Stimulated activated CD4-positive, alpha-beta T cell treated with anti-CD3 and anti-CD28 coated beads, Interleukin-15, amount 100 ng/mL, for 1 hour (primary cell): ENCODE measurements at regions not wholly inside any gene's neighbourhood (a gene's known extent, or its start where the extent isn't known, plus 50 kb on each side); places are given as distances from the start of the nearest gene placed in this dataset.
"Not testable (repeated sequence)": the region's sequence is repeated elsewhere in the genome, so short reads cannot be mapped to it uniquely, and the experiment has no call there.

Source experiments
- DNase-seq, 2 donors: peaks; one replicate each; pipeline ENCODE4 v3.0.0-alpha.2; 2020; ENCODE audit warnings: low read depth in 1 of 2, low spot score in 1 of 2

DNA sequence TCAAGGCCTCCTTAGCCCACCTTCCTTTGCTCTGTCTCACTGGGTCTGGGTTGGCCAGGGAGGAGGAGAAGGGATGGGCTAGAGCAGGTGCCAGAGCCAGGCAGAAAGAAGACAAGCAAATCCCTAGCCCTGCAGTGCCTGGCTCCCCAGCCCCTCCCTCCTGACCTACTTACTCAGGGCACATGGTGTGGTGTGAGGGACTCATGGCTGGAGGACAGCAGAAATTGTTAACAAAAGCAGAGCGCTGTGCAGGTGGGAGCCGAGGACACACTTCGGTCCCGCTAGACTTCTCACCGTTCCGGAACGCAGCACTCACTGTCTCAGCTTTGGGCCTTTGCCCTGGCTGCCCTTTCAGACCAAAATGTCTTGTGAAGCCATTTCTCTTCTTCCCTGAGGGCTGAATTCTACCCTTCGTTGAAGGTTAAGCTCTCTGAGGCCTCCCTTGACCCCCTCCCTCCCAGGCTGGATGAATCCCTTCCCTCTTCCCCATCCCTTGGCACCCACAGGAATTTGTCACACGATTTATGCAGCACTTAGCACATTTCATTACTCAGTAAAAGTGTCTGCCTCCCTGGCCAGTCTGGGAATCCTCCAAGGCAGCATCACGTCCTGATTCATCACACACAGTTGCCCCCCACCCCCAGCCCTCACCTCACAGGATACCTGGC is 263.9 kb upstream of the TRPC7 start:
- no peak for DNase-seq

DNA sequence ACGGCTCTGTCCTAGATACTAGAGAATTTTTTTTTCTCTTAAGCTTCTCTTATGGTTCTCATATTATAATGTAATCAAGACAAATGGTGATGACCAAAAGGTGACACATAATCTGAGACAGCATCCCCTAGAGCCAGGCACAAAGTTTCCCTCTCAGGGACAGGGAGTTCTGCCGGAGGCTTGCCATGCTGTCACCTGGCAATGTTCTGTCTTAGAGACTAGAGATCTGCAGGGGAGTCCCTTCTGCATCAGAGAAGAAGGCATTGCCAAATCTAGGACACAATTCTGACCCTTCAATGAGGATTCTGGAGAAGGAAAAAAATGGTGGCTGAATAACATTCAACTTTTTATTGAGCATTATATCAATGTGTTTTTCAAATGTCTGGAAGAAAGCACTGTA is 261.2 kb upstream of the TRPC7 start:
- DNase-seq = no peak

DNA sequence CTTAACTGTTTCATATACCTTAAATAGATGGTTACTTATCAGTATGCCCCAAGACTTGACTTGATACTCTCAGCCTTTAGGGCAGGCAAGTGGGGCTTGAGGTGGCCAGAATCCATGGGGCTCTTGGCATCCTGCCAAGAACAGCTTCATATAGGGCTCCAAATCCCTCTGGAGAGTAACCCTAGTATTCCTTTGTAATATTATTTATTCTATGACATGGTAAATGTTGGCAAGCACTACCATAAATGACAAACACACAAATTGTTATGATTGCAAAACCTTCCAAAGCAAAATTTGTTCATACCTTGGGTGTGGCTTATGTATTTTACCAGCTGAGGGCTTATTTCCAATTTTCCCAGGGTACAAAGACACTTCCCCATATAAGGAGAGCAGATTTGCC is 257.4 kb upstream of the TRPC7 start:
- no peak for DNase-seq

DNA sequence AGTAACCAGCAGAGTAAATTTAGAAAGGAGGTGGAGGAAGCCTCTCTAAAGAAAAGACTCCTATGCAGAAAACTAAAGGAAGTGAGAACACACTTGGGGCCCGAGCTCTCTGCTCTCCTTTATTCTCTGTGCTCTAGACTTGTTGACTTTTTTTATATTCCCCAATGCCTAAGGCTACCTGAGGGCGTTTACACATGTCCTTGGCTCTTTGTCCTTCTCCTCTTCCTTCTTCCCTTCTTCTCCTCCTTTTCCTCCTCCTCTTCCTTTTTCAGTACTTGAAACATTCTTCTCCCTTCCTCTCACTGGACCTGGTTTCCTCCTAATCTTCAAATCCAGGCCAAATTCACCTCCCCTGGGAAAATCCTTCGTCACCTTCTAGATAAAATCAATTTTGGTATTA is 256.4 kb upstream of the TRPC7 start:
- no peak for DNase-seq

DNA sequence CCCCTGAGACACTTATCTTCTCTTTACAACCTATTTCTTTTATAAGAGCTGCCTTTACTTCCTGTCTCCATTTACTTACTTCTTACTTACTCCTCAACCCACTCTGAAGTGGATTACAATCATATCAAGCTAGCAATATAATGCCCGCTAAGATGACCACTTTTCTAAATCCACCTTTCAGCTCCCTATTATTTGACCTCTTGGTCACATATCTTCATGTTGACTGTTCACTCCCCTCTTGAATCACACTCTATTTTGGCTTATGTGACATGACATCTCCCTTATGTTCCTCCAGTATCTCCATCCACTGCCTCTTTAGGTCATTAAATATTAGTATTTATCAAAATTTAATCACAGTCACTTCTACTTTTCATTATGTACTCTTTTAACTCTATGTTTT is 255.3 kb upstream of the TRPC7 start:
- DNase-seq = no peak

DNA sequence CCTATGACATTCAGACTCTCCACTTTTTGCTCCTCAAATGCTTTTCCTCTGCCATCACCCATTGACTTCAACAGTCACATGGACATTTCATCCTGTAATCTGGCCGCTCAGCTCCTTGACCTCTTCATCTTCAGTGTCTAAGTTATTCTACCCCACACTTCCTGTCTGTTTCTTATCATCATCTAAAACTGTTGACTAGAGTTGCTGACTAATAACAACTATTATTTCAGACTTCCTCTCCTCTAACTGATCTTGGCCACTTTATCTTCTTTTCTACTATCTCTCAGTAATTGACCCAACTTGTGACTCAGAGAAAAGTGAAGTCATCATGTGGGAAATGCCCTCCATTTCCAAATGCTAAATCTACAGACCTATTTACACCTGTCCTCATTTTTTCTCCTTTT is 254.7 kb upstream of the TRPC7 start:
- DNase-seq = no peak

DNA sequence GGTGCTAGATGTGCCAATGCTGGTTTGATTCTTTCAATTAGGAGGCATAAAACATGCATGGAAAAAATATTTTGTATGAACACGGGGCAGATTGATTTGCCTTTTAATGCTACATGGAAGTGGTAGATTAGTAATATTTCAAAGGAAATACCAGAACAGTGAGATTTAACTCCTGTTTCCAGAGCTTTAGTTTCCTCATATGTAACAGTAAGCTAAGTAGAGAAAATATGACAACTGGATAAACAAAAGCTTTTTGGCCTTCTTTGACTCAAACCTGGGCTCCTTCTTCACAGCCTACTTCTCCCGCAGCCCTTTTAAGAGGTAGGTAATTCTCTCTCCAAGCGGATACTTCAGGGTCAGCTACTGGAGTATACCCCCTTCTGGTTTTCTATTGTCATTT is 254.2 kb upstream of the TRPC7 start:
- no peak for DNase-seq

DNA sequence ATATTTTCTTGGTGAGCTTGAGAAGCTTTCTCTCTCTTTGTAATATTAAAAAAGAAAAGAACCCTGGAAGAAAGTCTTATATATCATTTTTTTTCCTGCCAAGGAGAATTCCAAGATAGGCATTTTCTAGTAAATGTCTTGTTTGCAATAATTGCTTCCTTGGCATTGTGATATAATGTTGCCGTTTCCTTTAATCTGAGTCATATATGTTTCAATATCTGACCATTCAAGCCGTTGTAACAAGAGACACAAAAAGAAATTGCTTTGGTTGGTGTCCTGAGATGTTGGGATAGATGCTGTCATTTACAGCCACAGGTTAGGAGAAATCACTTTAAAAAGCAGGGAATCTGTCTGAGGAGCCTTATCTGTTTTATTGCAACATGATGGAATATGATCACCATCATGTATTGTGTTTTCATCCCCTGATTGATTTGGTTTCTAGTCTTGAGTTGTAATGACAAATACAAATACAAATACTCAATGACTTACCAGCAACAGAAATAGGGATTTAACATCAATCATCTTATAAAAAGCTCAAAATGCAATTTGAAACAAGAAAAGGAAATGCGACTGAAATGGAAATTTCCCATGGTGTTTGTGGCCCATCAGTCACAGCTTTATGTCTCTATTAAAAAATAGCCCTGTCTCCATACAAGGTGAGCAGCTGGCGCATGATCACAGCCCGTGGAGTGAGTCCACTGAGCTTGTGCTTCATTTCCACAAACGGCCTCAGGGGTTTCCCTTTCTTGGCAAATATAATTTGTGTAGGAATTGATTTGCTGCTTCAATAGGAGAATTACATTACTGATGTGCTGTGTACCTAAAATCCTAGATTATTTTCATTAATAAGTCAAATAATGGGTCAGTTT is 250.1 kb upstream of the TRPC7 start:
- DNase-seq = no peak

DNA sequence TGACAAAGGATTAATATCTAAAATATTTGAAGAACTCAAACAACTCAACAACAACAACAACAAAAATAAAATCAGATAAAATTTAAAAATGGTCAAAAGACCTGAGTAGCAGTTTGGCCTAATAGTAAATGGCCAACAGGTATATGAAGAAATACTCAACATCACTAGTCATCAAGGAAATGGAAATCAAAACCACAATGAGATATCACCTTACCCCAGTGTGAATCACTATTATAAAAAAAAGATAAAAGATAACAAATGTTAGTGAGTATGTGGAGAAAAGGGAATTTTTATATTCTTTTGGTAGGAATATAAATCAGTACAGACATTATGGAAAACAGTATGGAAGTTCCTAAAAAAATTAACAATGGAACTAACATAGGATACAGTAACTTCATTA is 247.9 kb upstream of the TRPC7 start:
- DNase-seq = no peak

DNA sequence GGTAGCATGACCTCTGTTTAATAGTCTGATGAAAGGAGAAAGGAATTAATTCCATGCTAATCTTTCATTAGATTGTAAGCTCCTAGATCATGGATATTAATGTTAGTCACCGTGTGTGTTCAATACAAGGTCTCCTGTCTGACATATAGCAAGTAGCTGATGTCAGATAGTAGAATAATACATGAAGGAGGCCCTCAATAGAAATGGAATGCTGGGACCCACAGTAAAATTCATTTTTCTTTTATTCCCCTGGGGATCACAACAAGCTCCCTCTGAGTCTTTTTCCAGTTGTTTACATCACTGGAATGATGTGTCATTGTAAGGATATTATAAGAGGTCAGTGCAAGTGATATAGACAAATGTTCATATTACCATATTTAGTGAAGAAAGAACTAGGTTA is 240.3 kb upstream of the TRPC7 start:
- DNase-seq = no peak

DNA sequence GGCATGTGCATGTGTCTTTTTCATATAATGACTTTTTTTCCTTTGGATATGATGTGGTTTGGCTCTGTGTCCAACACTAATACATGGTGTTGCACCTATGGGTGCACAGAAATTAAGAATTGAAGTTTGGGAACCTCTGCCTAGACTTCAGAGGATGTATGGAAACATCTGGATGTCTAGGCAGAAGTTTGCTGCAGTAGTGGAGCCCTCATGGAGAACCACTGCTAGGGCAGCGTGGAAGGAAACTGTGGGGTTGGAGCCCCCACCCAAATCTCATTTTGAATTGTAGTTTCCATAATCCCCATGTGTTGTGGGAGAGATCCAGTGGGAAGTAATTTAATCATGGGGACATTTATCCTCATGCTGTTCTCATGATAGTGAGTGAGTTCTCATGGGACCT is 235.0 kb upstream of the TRPC7 start:
- DNase-seq = no peak

DNA sequence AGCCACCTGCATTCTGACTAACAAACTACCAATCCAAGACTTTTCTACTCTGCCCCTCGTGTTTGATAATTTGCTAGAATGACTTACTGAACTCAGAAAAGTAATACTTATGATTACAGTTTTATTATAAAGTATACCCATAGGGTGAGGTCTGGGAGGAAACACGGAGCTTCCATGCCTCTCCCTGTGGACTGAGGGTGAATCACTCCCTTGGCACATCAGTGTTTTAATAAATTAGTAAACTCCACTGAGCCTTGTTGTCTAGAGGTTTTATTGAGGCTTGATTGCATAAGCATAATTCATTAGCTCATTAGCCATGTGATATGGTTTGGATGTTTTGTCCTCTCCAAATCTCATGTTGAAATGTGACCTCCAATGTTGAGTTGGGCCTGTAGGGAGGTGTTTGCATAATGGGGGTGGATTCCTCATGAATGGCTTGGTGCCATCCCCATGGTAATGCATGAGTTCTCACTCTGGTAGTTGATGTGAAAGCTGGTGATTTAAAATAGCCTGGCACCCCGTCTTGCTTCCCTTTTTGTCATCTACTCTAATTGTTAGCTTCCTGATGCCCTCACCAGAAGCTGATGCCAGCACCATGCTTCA is 233.6 kb upstream of the TRPC7 start:
- no peak for DNase-seq

DNA sequence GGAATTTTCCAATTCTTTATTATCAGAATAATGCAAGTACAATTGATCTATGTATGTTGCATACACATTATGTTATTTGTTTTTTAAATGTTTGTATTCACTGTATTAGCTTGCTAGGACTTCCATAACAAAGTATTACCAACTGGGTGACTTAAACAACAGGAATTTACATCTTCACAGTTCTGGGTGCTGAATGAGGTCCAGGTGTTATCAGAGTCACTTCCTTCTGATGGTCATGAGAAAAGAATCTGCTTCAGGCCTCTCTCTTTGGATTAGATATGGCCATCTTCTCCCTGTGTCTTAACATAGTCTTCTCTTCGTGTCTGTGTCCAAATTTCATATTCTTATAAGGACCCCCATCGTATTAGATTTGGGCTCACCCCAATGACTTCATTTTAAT is 229.1 kb upstream of the TRPC7 start:
- DNase-seq = no peak

DNA sequence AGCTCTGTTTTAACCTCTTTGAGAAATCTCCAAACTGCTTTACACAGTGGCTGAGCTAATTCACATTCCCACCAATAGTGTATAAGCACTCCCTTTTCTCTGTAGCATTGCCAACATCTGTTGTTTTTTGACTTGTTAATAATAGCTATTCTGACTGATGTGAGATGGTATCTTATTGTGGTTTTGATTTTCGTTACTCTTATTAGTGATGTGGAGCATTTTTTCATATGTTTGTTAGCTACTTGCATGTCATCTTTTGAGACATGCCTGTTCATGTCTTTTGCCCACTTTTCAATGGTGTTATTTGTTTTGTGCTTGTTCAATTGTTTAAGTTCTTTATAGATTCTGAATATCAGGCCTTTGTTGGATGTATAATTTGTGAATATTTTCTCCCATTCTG is 225.2 kb upstream of the TRPC7 start:
- no peak for DNase-seq

DNA sequence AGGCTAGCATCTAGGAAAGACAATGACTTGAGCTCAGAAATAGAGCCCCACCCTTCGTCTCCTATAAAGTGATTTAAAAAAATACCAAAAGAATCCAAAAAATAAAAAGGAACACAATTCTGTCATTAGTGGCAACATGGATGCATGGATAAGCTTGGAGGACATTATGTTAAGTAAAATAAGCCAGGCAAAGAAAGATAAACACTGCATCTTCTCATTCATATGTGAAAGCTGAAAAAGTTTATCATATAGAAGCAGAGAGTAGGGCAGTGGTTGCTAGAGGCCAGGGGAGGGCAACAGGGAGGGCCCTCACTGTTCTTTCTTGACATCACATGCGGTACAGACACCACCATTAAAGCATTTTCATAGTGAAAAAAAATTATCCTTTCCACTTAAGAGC is 220.9 kb upstream of the TRPC7 start:
- DNase-seq = no peak

DNA sequence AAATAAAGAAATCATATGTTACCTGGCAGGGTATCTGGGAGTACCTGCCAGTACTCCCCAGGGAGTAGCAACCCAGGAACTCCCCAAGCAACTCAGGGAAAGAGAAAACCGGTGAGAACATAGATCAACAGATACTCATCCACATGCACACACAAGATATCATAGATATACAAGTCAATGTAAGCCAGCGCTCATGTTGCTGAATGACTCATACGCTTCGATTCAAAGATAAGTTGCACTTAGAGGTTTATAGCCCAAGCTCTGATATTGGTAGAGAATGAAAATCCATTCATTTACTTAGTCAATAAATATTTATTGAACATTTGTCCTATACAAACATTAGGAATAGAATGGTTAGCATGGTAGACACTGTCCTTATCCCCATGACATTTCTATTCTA is 219.1 kb upstream of the TRPC7 start:
- no peak for DNase-seq

DNA sequence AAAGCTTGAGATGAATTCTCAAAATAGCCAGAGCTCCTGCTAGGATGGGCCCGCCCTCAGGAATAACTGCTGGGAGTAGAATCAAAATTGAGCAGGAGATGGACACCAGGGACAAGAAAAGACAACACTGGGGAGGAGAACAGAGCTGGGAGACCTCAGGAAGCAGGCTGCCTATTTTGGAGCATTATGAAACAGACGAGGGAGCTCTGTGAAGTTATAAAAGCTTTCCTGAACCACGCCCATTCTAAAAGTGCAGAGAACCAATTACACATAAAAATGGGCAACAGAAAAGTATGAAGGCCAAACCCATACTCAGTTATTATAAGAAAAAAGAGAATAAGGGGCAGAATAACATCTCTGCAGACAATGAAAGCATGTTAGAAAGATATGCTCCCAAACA is 213.9 kb upstream of the TRPC7 start:
- no peak for DNase-seq

DNA sequence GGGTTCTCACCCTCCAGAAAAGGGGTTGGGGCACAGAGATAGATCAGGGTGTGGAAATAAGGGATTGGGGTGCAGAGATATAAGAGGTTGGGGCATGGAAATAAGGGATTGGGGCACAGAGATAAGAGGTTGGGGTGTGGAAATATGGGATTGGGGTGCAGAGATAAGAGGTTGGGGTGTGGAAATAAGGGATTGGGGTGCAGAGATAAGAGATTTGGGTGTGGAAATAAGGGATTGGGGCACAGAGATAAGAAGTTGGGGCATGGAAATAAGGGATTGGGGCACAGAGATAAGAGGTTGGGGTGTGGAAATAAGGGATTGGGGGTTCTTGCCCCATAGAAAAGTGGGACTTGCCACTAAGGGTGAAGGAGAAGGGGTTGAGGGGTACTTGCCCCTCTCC is 204.5 kb upstream of the TRPC7 start:
- DNase-seq = not testable (repeated sequence)

DNA sequence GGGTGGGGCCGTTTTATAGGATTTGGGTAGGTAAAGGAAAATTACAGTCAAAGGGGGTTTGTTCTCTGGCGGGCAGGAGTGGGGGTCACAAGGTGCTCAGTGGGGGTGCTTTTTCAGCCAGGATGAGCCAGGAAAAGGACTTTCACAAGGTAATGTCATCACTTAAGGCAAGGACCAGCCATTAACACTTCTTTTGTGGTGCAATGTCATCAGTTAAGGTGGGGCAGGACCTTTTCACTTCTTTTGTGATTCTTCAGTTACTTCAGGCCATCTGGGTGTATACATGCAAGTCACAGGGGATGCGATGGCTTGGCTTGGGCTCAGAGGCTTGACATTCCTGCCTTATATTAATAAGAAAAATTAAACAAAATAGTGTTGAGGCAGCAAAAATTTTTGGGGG is 200.1 kb upstream of the TRPC7 start:
- not testable (repeated sequence) for DNase-seq

DNA sequence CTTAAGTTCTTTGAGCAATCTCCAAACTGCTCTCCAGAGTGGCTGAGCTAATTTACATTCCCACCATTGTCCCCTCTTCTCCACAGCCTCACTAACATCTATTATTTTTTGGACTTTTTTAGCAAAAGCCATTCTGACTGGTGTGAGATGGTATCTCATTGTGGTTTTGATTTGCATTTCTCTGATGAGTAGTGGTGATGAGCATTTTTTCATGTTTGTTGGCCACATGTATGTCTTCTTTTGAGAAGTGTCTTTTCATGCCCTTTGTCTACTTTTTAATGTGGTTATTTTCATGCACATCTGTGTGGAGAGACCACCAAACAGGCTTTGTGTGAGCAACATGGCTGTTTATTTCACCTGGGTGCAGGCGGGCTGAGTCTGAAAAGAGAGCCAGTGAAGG is 199.7 kb upstream of the TRPC7 start:
- DNase-seq = not testable (repeated sequence)

DNA sequence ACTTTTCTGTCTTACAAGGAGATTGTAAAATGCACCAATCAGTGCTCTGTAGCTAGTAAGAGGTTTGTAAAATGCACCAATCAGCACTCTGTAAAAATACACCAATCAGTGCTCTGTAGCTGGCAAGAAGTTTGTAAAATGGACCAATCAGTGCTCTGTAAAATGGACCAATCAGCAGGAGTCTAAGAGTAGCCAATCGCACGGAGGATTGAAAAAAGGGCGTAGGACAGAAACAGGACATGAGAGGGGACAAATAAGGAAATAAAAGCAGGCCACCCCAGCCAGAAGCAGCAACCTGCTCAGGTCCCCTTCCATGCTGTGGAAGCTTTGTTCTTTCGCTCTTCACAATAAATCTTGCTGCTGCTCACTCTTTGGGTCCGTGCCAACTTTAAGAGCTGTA is 199.1 kb upstream of the TRPC7 start:
- DNase-seq = not testable (repeated sequence)

DNA sequence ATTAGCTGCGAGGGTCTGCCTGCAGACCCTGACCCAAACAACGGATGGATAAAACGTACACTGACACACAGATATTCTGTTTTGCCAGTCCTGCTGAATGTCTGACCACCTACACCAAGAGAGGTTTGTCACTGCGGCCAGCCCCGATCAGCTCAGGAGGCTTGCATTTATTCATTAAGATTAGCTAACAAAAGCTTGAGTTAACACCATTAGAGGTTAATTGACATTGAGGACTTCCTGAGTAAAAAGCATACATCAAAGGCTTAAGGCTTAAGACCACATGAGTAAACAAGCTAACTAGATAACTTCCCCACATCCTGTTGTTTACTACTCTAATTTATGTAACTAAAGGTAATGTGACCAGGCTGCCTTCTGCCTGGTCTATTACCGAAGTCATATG is 198.1 kb upstream of the TRPC7 start:
- no peak for DNase-seq
